Common myeloid progenitor, CD34-positive (primary cell): ENCODE measurements at regions not wholly inside any gene's neighbourhood (a gene's known extent, or its start where the extent isn't known, plus 50 kb on each side); places are given as distances from the start of the nearest gene placed in this dataset.
"Not testable (repeated sequence)": the region's sequence is repeated elsewhere in the genome, so short reads cannot be mapped to it uniquely, and the experiment has no call there.

Experiments used
- CTCF ChIA-PET: fragments of 350-600 bp; sonication (Branson Sonifier 250); formaldehyde crosslinking; loops from one replicate; lab custom pipeline; 2021; ENCODE audit warnings: antibody characterized with exemption; lab: Charles Lee
- POLR2A ChIA-PET: fragments of 350-600 bp; sonication (Branson Sonifier 250); formaldehyde crosslinking; loops from one replicate; lab custom pipeline; 2021; ENCODE audit warnings: antibody characterized with exemption; lab: Charles Lee
- DNase-seq, 3 donors: peaks; one replicate each; pipeline versions ENCODE4 v3.0.0 to v3.0.0-alpha.2; 2013
- H3K27ac ChIP-seq, 2 experiments: 1 replicate in 1 of 2; 2 replicates in 1 of 2; pipeline ENCODE4 v1.7.0; 2013; ENCODE audit warnings: inconsistent platforms in 2 of 2, low read length in 2 of 2, mild to moderate bottlenecking in 2 of 2, low read depth in 1 of 2, moderate library complexity in 1 of 2; ENCODE audit not compliant: severe bottlenecking in 2 of 2, insufficient read depth in 1 of 2, poor library complexity in 1 of 2
- H3K27me3 ChIP-seq, 5 experiments: replicated peaks in 2 of 5; 1 replicate in 3 of 5; 2 replicates in 2 of 5; pipeline versions ENCODE4 v1.6.1 to v1.7.0; 2013; ENCODE audit warnings: low read length in 4 of 5, mild to moderate bottlenecking in 2 of 5, moderate library complexity in 2 of 5, inconsistent platforms in 1 of 5; ENCODE audit not compliant: insufficient read depth in 5 of 5, control insufficient read depth in 4 of 5
- H3K36me3 ChIP-seq, 4 experiments: 1 replicate in 2 of 4; 2 replicates in 2 of 4; pipeline versions ENCODE4 v1.6.1 to v1.7.0; 2013; ENCODE audit warnings: low read length in 3 of 4, control low read depth in 1 of 4, mild to moderate bottlenecking in 1 of 4; ENCODE audit not compliant: control insufficient read depth in 4 of 4, insufficient read depth in 4 of 4
- H3K4me1 ChIP-seq, 4 experiments: 1 replicate in 3 of 4; 2 replicates in 1 of 4; pipeline versions ENCODE4 v1.6.1 to v1.7.1; 2013; ENCODE audit warnings: low read length in 3 of 4, mild to moderate bottlenecking in 3 of 4, control low read depth in 1 of 4, inconsistent platforms in 1 of 4, moderate library complexity in 1 of 4; ENCODE audit not compliant: control insufficient read depth in 4 of 4, insufficient read depth in 4 of 4; ENCODE audit errors: control extremely low read depth in 1 of 4
- H3K4me3 ChIP-seq, 7 experiments: 1 replicate in 4 of 7; 2 replicates in 3 of 7; pipeline versions ENCODE4 v1.5.1 to v1.7.0; 2013; ENCODE audit warnings: mild to moderate bottlenecking in 7 of 7, low read length in 6 of 7, moderate library complexity in 6 of 7, inconsistent platforms in 2 of 7, low read depth in 2 of 7, control low read depth in 1 of 7; ENCODE audit not compliant: insufficient read depth in 4 of 7, control insufficient read depth in 1 of 7; ENCODE audit errors: extremely low read depth in 1 of 7
- H3K9me3 ChIP-seq, 5 experiments: 1 replicate in 4 of 5; 2 replicates in 1 of 5; pipeline versions ENCODE4 v1.6.1 to v1.7.1; 2013; ENCODE audit warnings: low read length in 4 of 5, mild to moderate bottlenecking in 2 of 5, inconsistent platforms in 1 of 5, low read depth in 1 of 5, moderate library complexity in 1 of 5; ENCODE audit not compliant: control insufficient read depth in 4 of 5, insufficient read depth in 2 of 5; ENCODE audit errors: control extremely low read depth in 1 of 5
- WGBS: methylation state at CpG from one replicate; pipeline ENCODE4 v1.1.5; 2013; ENCODE audit not compliant: insufficient coverage; 5-methylcytosine and 5-hydroxymethylcytosine counted together

- Histone ChIP-seq H3K27ac (no peak overlapping the region), H3K9me3 (peaks cover 1 to 16% (median 3%) of the 10 kb centered on the region in 5 experiments), H3K4me1 (no peaks in the 10 kb centered on the region), H3K4me3 (no peak overlapping the region), H3K27me3 (no peaks in the 10 kb centered on the region), H3K36me3 (no peaks in the 10 kb centered on the region)
- POLR2A ChIA-PET: no interaction called here
- WGBS: 99% methylated on average over 5 of the region's 5 CpGs
- DNase-seq: no peak
- CTCF ChIA-PET: no interaction called here
Observed at GRCh38 chr4:14404730-14405129, 597.6 kb upstream of the CPEB2 start.

GRCh38 chr4:14410516-14410915 is 591.8 kb upstream of the CPEB2 start:
- WGBS: 72% methylated on average over 3 of the region's 3 CpGs
- H3K36me3 ChIP-seq: no peaks in the 10 kb centered on the region
- H3K4me3 ChIP-seq: no peak overlapping the region
- no peaks in the 10 kb centered on the region for H3K27me3 ChIP-seq
- no peaks in the 10 kb centered on the region for H3K9me3 ChIP-seq
- POLR2A ChIA-PET: no interaction called here
- DNase-seq: no peak
- no peak overlapping the region for H3K27ac ChIP-seq
- H3K4me1 ChIP-seq: no peaks in the 10 kb centered on the region
- CTCF ChIA-PET: no interaction called here

GRCh38 chr4:14415146-14415545 is 587.1 kb upstream of the CPEB2 start:
- H3K4me1 ChIP-seq: no peaks in the 10 kb centered on the region
- no peaks in the 10 kb centered on the region for H3K9me3 ChIP-seq
- ChIA-PET POLR2A (no interaction called here), CTCF (interaction anchor here (1.4 to 1.5 kb wide), 2 partner anchors 10 to 14 kb away, joined by 3 to 4 read pairs; no protein-coding TSS in a partner anchor)
- no peaks in the 10 kb centered on the region for H3K36me3 ChIP-seq
- H3K27me3 ChIP-seq: no peaks in the 10 kb centered on the region
- DNase-seq: peak in 2 of 3 donors; percentile 5 to 15
- no CpG with 5 or more reads among the region's 1 CpG for WGBS
- no peak overlapping the region for H3K27ac ChIP-seq
- no peak overlapping the region for H3K4me3 ChIP-seq

GRCh38 chr4:14419516-14419915 is 582.8 kb upstream of the CPEB2 start:
- no CpG with 5 or more reads among the region's 2 CpGs for WGBS
- no peaks in the 10 kb centered on the region for H3K9me3 ChIP-seq
- DNase-seq: no peak
- POLR2A ChIA-PET: no interaction called here
- H3K4me3 ChIP-seq: no peak overlapping the region
- H3K27ac ChIP-seq: no peak overlapping the region
- H3K27me3 ChIP-seq: no peaks in the 10 kb centered on the region
- CTCF ChIA-PET: interaction anchor here (0.7 to 1.4 kb wide), 2 partner anchors 18 to 297 kb away, joined by 3 read pairs; no protein-coding TSS in a partner anchor
- H3K4me1 ChIP-seq: no peaks in the 10 kb centered on the region
- H3K36me3 ChIP-seq: no peaks in the 10 kb centered on the region

- H3K36me3 ChIP-seq, H3K9me3 ChIP-seq, H3K27ac ChIP-seq, POLR2A ChIA-PET, H3K4me3 ChIP-seq, H3K27me3 ChIP-seq, CTCF ChIA-PET, DNase-seq, H3K4me1 ChIP-seq: not testable (repeated sequence)
- WGBS: 97% methylated on average over 15 of the region's 15 CpGs
Observed at GRCh38 chr4:14426297-14426696, 576.0 kb upstream of the CPEB2 start.

- POLR2A ChIA-PET: no interaction called here
Observed at GRCh38 chr4:14428125-14428524, 574.2 kb upstream of the CPEB2 start.

GRCh38 chr4:14431155-14432134 is 570.8 kb upstream of the CPEB2 start:
- Histone ChIP-seq H3K27me3 (no peaks in the 10 kb centered on the region), H3K4me1 (no peaks in the 10 kb centered on the region), H3K9me3 (peaks cover 0 to 5% (median under 1%) of the 10 kb centered on the region in 5 experiments), H3K27ac (no peak overlapping the region), H3K36me3 (no peaks in the 10 kb centered on the region), H3K4me3 (no peak overlapping the region)
- POLR2A ChIA-PET: no interaction called here
- WGBS: 85% methylated on average over 1 of the region's 3 CpGs
- peak in 1 of 3 donors; percentile 3 for DNase-seq
- CTCF ChIA-PET: no interaction called here

More at GRCh38 chr4:14428125-14428524, 574.2 kb upstream of the CPEB2 start:
- Histone ChIP-seq H3K9me3 (peaks cover 0 to 7% (median 3%) of the 10 kb centered on the region in 5 experiments), H3K27ac (no peak overlapping the region), H3K4me1 (no peaks in the 10 kb centered on the region), H3K27me3 (no peaks in the 10 kb centered on the region), H3K36me3 (no peaks in the 10 kb centered on the region), H3K4me3 (no peak overlapping the region)
- DNase-seq: no peak
- no CpG with 5 or more reads among the region's 2 CpGs for WGBS
- CTCF ChIA-PET: no interaction called here
